ENCODE measurements at regions not wholly inside any gene's neighbourhood (a gene's known extent, or its start where the extent isn't known, plus 50 kb on each side); places are given as distances from the start of the nearest gene placed in this dataset.

DNA sequence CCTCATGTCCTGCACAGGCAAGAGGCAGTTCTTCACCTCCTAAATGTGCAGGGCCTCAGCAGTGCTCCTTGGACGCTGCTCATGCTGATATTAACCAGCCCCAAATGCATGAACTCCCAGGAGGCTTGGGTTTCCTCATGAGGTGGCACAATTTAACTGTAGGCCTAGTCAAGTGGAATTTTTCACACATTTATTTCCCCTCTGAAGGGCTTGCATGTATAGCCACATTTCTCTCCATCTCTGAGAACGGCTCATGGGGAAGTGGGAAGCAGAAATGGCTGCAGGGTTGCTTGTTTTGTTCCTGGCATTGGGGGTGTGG, 72.8 kb upstream of the PAX1 start:
- TF ChIP-seq, protein P1, sequence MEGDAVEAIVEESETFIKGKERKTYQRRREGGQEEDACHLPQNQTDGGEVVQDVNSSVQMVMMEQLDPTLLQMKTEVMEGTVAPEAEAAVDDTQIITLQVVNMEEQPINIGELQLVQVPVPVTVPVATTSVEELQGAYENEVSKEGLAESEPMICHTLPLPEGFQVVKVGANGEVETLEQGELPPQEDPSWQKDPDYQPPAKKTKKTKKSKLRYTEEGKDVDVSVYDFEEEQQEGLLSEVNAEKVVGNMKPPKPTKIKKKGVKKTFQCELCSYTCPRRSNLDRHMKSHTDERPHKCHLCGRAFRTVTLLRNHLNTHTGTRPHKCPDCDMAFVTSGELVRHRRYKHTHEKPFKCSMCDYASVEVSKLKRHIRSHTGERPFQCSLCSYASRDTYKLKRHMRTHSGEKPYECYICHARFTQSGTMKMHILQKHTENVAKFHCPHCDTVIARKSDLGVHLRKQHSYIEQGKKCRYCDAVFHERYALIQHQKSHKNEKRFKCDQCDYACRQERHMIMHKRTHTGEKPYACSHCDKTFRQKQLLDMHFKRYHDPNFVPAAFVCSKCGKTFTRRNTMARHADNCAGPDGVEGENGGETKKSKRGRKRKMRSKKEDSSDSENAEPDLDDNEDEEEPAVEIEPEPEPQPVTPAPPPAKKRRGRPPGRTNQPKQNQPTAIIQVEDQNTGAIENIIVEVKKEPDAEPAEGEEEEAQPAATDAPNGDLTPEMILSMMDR (IDR thresholded peaks at IDR 0.05; ENCODE audit: extremely low read depth in 1 of 2, insufficient read depth in 1 of 2, low read depth in 1 of 2, low read length in 2 of 2), result no peak
- TF ChIP-seq GATA2 (IDR thresholded peaks at IDR 0.05; ENCODE audit: insufficient read depth, insufficient read length, low read depth, low read length) (no peak), POLR2A (IDR thresholded peaks at IDR 0.05; ENCODE audit: low read depth, low read length) (no peak), POLR2AphosphoS5 (IDR thresholded peaks at IDR 0.05; ENCODE audit: insufficient read depth, low read depth, low read length) (no peak), JUN (IDR thresholded peaks at IDR 0.05; ENCODE audit: borderline replicate concordance, insufficient read depth, insufficient read length, low read depth) (no peak)
